ENCODE measurements at regions not wholly inside any gene's neighbourhood (a gene's known extent, or its start where the extent isn't known, plus 50 kb on each side); places are given as distances from the start of the nearest gene placed in this dataset.
A peak's percentile ranks its signal among the peaks of the same experiment; 100 is the strongest.

- TF ChIP-seq CTCF (IDR thresholded peaks at IDR 0.05) (no peak), RXRA (IDR thresholded peaks at IDR 0.05; ENCODE audit: borderline replicate concordance, low read depth) (no peak), RFX5 (IDR thresholded peaks at IDR 0.05; ENCODE audit: low read length) (no peak), USF1 (IDR thresholded peaks at IDR 0.05; ENCODE audit: borderline replicate concordance, low read depth) (no peak), RCOR1 (IDR thresholded peaks at IDR 0.05; ENCODE audit: low read length) (no peak), CHD2 (IDR thresholded peaks at IDR 0.05; ENCODE audit: low read length, partially characterized antibody) (no peak), REST (IDR thresholded peaks at IDR 0.05; ENCODE audit: low read depth, low read length) (no peak), RAD21 (IDR thresholded peaks at IDR 0.05; ENCODE audit: low read length) (peak; percentile 64)
These were observed 143.4 kb downstream of the URI1 start for GRCh38 chr19:30085394-30085793.

Data from SK-N-SH (cell line).